B cell (primary cell): ENCODE measurements at regions not wholly inside any gene's neighbourhood (a gene's known extent, or its start where the extent isn't known, plus 50 kb on each side); places are given as distances from the start of the nearest gene placed in this dataset.

ENCODE experiments used
- ATAC-seq: fragments of 200-7000 bp; cut with Tn5 transposase; one replicate; pipeline ENCODE4 v1.10.0; 2021; ENCODE audit warnings: low read depth, mild to moderate bottlenecking, moderate number of reproducible peaks, moderate library complexity
- CTCF ChIA-PET: fragments of 350-600 bp; sonication (Branson Sonifier 250); formaldehyde crosslinking; loops from one replicate; lab custom pipeline; 2021; ENCODE audit warnings: antibody characterized with exemption, inconsistent platforms; lab: Charles Lee
- POLR2A ChIA-PET: fragments of 350-600 bp; sonication (Branson Sonifier 250); formaldehyde crosslinking; loops from one replicate; lab custom pipeline; 2021; ENCODE audit warnings: antibody characterized with exemption; lab: Charles Lee
- DNase-seq: peaks from one replicate; pipeline ENCODE4 v3.0.0; 2013
- H2AFZ ChIP-seq: 2 replicates; pipeline ENCODE4 v1.6.1; 2012; ENCODE audit warnings: mild to moderate bottlenecking, low read depth, low read length; ENCODE audit not compliant: insufficient read depth, poor library complexity, severe bottlenecking
- H3K27ac ChIP-seq, 2 donors: 1 replicate in 1 of 2; 2 replicates in 1 of 2; pipeline ENCODE4 v1.5.1; 2012 to 2013; ENCODE audit warnings: low read length in 2 of 2, mild to moderate bottlenecking in 2 of 2, moderate library complexity in 1 of 2
- H3K27me3 ChIP-seq, 4 experiments: fragments of 200-600 bp in 1 of 4; sonication (generic) in 1 of 4; replicated peaks in 1 of 4; 1 replicate in 2 of 4; 2 replicates in 2 of 4; pipeline versions ENCODE4 v1.6.1 to v1.7.0; 2013 to 2016; ENCODE audit warnings: low read length in 3 of 4, mild to moderate bottlenecking in 2 of 4, mixed read lengths in 1 of 4, moderate library complexity in 1 of 4; ENCODE audit not compliant: insufficient read depth in 4 of 4, control insufficient read depth in 3 of 4; ENCODE audit errors: control extremely low read depth in 1 of 4
- H3K36me3 ChIP-seq, 2 experiments: replicated peaks in 1 of 2; 1 replicate in 1 of 2; 2 replicates in 1 of 2; pipeline versions ENCODE4 v1.6.1 to v1.7.1; 2013; ENCODE audit warnings: low read length in 1 of 2; ENCODE audit not compliant: insufficient read depth in 2 of 2, control insufficient read depth in 1 of 2; ENCODE audit errors: control extremely low read depth in 1 of 2, extremely low read depth in 1 of 2
- H3K4me1 ChIP-seq, 2 donors: fragments of 200-600 bp in 1 of 2; sonication (generic) in 1 of 2; 1 replicate in 1 of 2; 2 replicates in 1 of 2; pipeline versions ENCODE4 v1.5.1 to v1.6.1; 2013 to 2017; ENCODE audit warnings: low read length in 2 of 2; ENCODE audit not compliant: control insufficient read depth in 2 of 2, insufficient read depth in 2 of 2
- H3K4me2 ChIP-seq: replicated peaks from 2 replicates; pipeline ENCODE3; 2012; ENCODE audit warnings: mild to moderate bottlenecking, low read depth, low read length; ENCODE audit not compliant: poor library complexity, severe bottlenecking
- H3K4me3 ChIP-seq, 5 experiments: fragments of 200-600 bp in 1 of 5; sonication (generic) in 1 of 5; 1 replicate in 3 of 5; 2 replicates in 2 of 5; pipeline versions ENCODE4 v1.5.1 to v1.7.0; 2011 to 2016; ENCODE audit warnings: low read length in 4 of 5, mild to moderate bottlenecking in 4 of 5, low read depth in 2 of 5, control low read depth in 1 of 5, moderate library complexity in 1 of 5; ENCODE audit not compliant: insufficient read depth in 1 of 5; ENCODE audit errors: control extremely low read depth in 1 of 5, extremely low read depth in 1 of 5
- H3K79me2 ChIP-seq: fragments of 200-600 bp; sonication (generic); one replicate; pipeline ENCODE4 v1.6.0; 2016; ENCODE audit warnings: low read length; ENCODE audit not compliant: control insufficient read depth, insufficient read depth
- H3K9ac ChIP-seq: fragments of 200-600 bp; sonication (generic); 2 replicates; pipeline ENCODE4 v1.6.1; 2017; ENCODE audit warnings: mild to moderate bottlenecking, low read length, moderate library complexity
- H3K9me3 ChIP-seq, 3 donors: one replicate each; pipeline versions ENCODE4 v1.6.1 to v1.7.1; 2013; ENCODE audit warnings: low read length in 2 of 3; ENCODE audit not compliant: control insufficient read depth in 2 of 3, insufficient read depth in 1 of 3; ENCODE audit errors: control extremely low read depth in 1 of 3
- H4K20me1 ChIP-seq: 2 replicates; pipeline ENCODE4 v1.6.0; 2012; ENCODE audit warnings: mild to moderate bottlenecking, low read length; ENCODE audit not compliant: insufficient read depth, control insufficient read depth, poor library complexity, severe bottlenecking
- H3K27ac Mint-ChIP-seq: one replicate; pipeline ENCODE4 v1.8.0; 2021; ENCODE audit warnings: mixed read lengths
- H3K27me3 Mint-ChIP-seq: one replicate; pipeline ENCODE4 v1.8.0; 2021; ENCODE audit warnings: mixed read lengths
- H3K4me1 Mint-ChIP-seq: one replicate; pipeline ENCODE4 v1.8.0; 2021; ENCODE audit warnings: mixed read lengths
- H3K4me3 Mint-ChIP-seq: one replicate; pipeline ENCODE4 v1.8.0; 2021; ENCODE audit warnings: mixed read lengths
- H3K9me3 Mint-ChIP-seq: one replicate; pipeline ENCODE4 v1.8.0; 2022; ENCODE audit warnings: mixed read lengths; ENCODE audit not compliant: insufficient read depth
- CTCF ChIP-seq: fragments of 200-600 bp; IDR thresholded peaks from one replicate; pipeline ENCODE4 v1.8.0; 2022; ENCODE audit warnings: antibody characterized with exemption, mild to moderate bottlenecking
- EZH2 ChIP-seq: IDR thresholded peaks from 2 replicates; pipeline ENCODE4 v1.6.1; 2012; ENCODE audit warnings: borderline replicate concordance, low read depth, mild to moderate bottlenecking, moderate library complexity, low read length; ENCODE audit not compliant: insufficient read depth, poor library complexity, severe bottlenecking
- WGBS: methylation state at CpG from one replicate; pipeline ENCODE4 v1.1.5; 2013; ENCODE audit warnings: missing lambda C conversion rate; ENCODE audit not compliant: insufficient coverage; 5-methylcytosine and 5-hydroxymethylcytosine counted together
- intact Hi-C: fragments of 100-400 bp; cut with micrococcal nuclease; formaldehyde crosslinking; loops from one replicate; pipeline ENCODE4 v1.10.0; 2022

- DNase-seq, result no peak
- H3K4me1 Mint-ChIP-seq, result no peaks in the 10 kb centered on the region
- WGBS, result 80% methylated on average over 1 of the region's 2 CpGs
- ATAC-seq, result no peak
- intact Hi-C loops, result no loop called here
- H3K4me3 ChIP-seq, result no peak overlapping the region
- no peaks in the 10 kb centered on the region for H3K4me1 ChIP-seq
- H3K4me3 Mint-ChIP-seq, result no peak overlapping the region
- H3K36me3 ChIP-seq, result no peaks in the 10 kb centered on the region
- CTCF ChIA-PET, result no interaction called here
- TF ChIP-seq EZH2 (no peak), CTCF (no peak)
- H3K79me2 ChIP-seq, result no peaks in the 10 kb centered on the region
- H2AFZ ChIP-seq, result no peak overlapping the region
- POLR2A ChIA-PET, result no interaction called here
- no peaks in the 10 kb centered on the region for H3K27me3 Mint-ChIP-seq
- no peak overlapping the region for H3K27ac ChIP-seq
- H3K27me3 ChIP-seq, result no peaks in the 10 kb centered on the region
- H3K9me3 ChIP-seq, result no peaks in the 10 kb centered on the region
- H3K9me3 Mint-ChIP-seq, result peaks cover 6% of the 10 kb centered on the region
- H3K9ac ChIP-seq, result no peak overlapping the region
- H3K4me2 ChIP-seq, result no peak overlapping the region
- no peaks in the 10 kb centered on the region for H4K20me1 ChIP-seq
- H3K27ac Mint-ChIP-seq, result no peak overlapping the region
Observed at GRCh38 chr21:20789729-20790500, 208.3 kb upstream of the NCAM2 start.

- Histone ChIP-seq H3K36me3 (no peaks in the 10 kb centered on the region), H3K27me3 (no peaks in the 10 kb centered on the region), H3K9me3 (peaks cover 0 to 1% (median 0%) of the 10 kb centered on the region in 3 donors), H3K4me1 (no peaks in the 10 kb centered on the region), H4K20me1 (no peaks in the 10 kb centered on the region), H3K9ac (no peak overlapping the region), H3K79me2 (no peaks in the 10 kb centered on the region), H2AFZ (no peak overlapping the region), H3K4me2 (no peak overlapping the region), H3K27ac (no peak overlapping the region), H3K4me3 (no peak overlapping the region)
- no peak overlapping the region for H3K27ac Mint-ChIP-seq
- H3K27me3 Mint-ChIP-seq, result no peaks in the 10 kb centered on the region
- ChIA-PET POLR2A (no interaction called here), CTCF (no interaction called here)
- TF ChIP-seq CTCF (no peak), EZH2 (no peak)
- H3K9me3 Mint-ChIP-seq, result peaks cover 2% of the 10 kb centered on the region
- intact Hi-C loops, result no loop called here
- DNase-seq (no peak), ATAC-seq (no peak)
- no peaks in the 10 kb centered on the region for H3K4me1 Mint-ChIP-seq
- no CpG with 5 or more reads among the region's 3 CpGs for WGBS
- no peak overlapping the region for H3K4me3 Mint-ChIP-seq
Observed at GRCh38 chr21:20800106-20800505, 198.1 kb upstream of the NCAM2 start.
